Endothelial cell (in vitro differentiated cells): ENCODE measurements at regions not wholly inside any gene's neighbourhood (a gene's known extent, or its start where the extent isn't known, plus 50 kb on each side); places are given as distances from the start of the nearest gene placed in this dataset.
"Not testable (repeated sequence)": the region's sequence is repeated elsewhere in the genome, so short reads cannot be mapped to it uniquely, and the experiment has no call there.

Source experiments
- DNase-seq: peaks from one replicate; pipeline ENCODE4 v3.0.0; 2021; ENCODE audit warnings: low spot score
- H3K27ac Mint-ChIP-seq: one replicate; pipeline ENCODE4 v1.8.0; 2021; ENCODE audit warnings: mixed read lengths, inconsistent platforms; ENCODE audit not compliant: unreplicated experiment
- H3K27me3 Mint-ChIP-seq: one replicate; pipeline ENCODE4 v1.8.0; 2021; ENCODE audit warnings: mild to moderate bottlenecking, moderate library complexity, mixed read lengths, inconsistent platforms; ENCODE audit not compliant: unreplicated experiment
- H3K36me3 Mint-ChIP-seq: one replicate; pipeline ENCODE4 v1.8.0; 2021; ENCODE audit warnings: mild to moderate bottlenecking, low read depth, mixed read lengths, inconsistent platforms; ENCODE audit not compliant: unreplicated experiment
- H3K4me1 Mint-ChIP-seq: one replicate; pipeline ENCODE4 v1.8.0; 2021; ENCODE audit warnings: mild to moderate bottlenecking, mixed read lengths, inconsistent platforms; ENCODE audit not compliant: unreplicated experiment
- H3K4me3 Mint-ChIP-seq: one replicate; pipeline ENCODE4 v1.8.0; 2021; ENCODE audit warnings: mild to moderate bottlenecking, mixed read lengths, inconsistent platforms; ENCODE audit not compliant: unreplicated experiment
- H3K9me3 Mint-ChIP-seq: one replicate; pipeline ENCODE4 v1.8.0; 2021; ENCODE audit warnings: mixed read lengths, inconsistent platforms; ENCODE audit not compliant: unreplicated experiment
- CTCF ChIP-seq: fragments of 200-600 bp; sonication (generic); IDR thresholded peaks from one replicate; pipeline ENCODE4 v1.5.0; 2021; ENCODE audit warnings: antibody characterized with exemption; ENCODE audit not compliant: unreplicated experiment

GRCh38 chr11:44389963-44390605, 80.1 kb upstream of the ALX4 start:
- Mint-ChIP-seq H3K27me3 (peaks cover 2% of the 10 kb centered on the region), H3K9me3 (no peaks in the 10 kb centered on the region), H3K27ac (no peak overlapping the region), H3K4me3 (no peak overlapping the region), H3K36me3 (no peaks in the 10 kb centered on the region), H3K4me1 (no peaks in the 10 kb centered on the region)
- DNase-seq = no peak
- TF ChIP-seq CTCF = no peak

GRCh38 chr11:44391004-44391403, 81.1 kb upstream of the ALX4 start:
- not testable (repeated sequence) for H3K4me3 Mint-ChIP-seq, H3K9me3 Mint-ChIP-seq, DNase-seq, H3K27ac Mint-ChIP-seq, H3K36me3 Mint-ChIP-seq, H3K27me3 Mint-ChIP-seq, H3K4me1 Mint-ChIP-seq

- H3K4me3 Mint-ChIP-seq = not testable (repeated sequence)
Measured at GRCh38 chr11:44396746-44397145, 86.8 kb upstream of the ALX4 start.

GRCh38 chr11:44397586-44398178, 87.7 kb upstream of the ALX4 start:
- Mint-ChIP-seq H3K27ac (no peak overlapping the region), H3K36me3 (no peaks in the 10 kb centered on the region), H3K4me1 (no peaks in the 10 kb centered on the region), H3K9me3 (no peaks in the 10 kb centered on the region), H3K4me3 (no peak overlapping the region), H3K27me3 (peaks cover 4% of the 10 kb centered on the region)
- no peak for TF ChIP-seq CTCF
- DNase-seq = no peak

More at GRCh38 chr11:44396746-44397145, 86.8 kb upstream of the ALX4 start:
- not testable (repeated sequence) for H3K27me3 Mint-ChIP-seq, H3K36me3 Mint-ChIP-seq, H3K27ac Mint-ChIP-seq, DNase-seq, H3K9me3 Mint-ChIP-seq, H3K4me1 Mint-ChIP-seq

GRCh38 chr11:44398266-44399030, 88.5 kb upstream of the ALX4 start:
- Mint-ChIP-seq H3K27me3 (peaks cover 4% of the 10 kb centered on the region), H3K4me1 (no peaks in the 10 kb centered on the region), H3K4me3 (no peak overlapping the region), H3K27ac (no peak overlapping the region), H3K9me3 (no peaks in the 10 kb centered on the region), H3K36me3 (no peaks in the 10 kb centered on the region)
- no peak for DNase-seq
- no peak for TF ChIP-seq CTCF

- H3K4me3 Mint-ChIP-seq = no peak overlapping the region
- no peak overlapping the region for H3K27ac Mint-ChIP-seq
- H3K4me1 Mint-ChIP-seq = no peaks in the 10 kb centered on the region
- H3K36me3 Mint-ChIP-seq = no peaks in the 10 kb centered on the region
- peaks cover 4% of the 10 kb centered on the region for H3K27me3 Mint-ChIP-seq
- no peak for TF ChIP-seq CTCF
- no peaks in the 10 kb centered on the region for H3K9me3 Mint-ChIP-seq
- DNase-seq = no peak
Measured at GRCh38 chr11:44399968-44400367, 90.0 kb upstream of the ALX4 start.
